HEK293T (cell line): ENCODE measurements at regions not wholly inside any gene's neighbourhood (a gene's known extent, or its start where the extent isn't known, plus 50 kb on each side); places are given as distances from the start of the nearest gene placed in this dataset.
A peak's percentile ranks its signal among the peaks of the same experiment; 100 is the strongest.

ENCODE experiments used
- CTCF ChIA-PET: fragments of 350-600 bp; formaldehyde crosslinking; extraction: SDS; loops from one replicate; lab custom pipeline; 2021; ENCODE audit warnings: antibody characterized with exemption, inconsistent platforms; lab: Yijun Ruan, JAX
- POLR2A ChIA-PET: fragments of 350-600 bp; formaldehyde crosslinking; extraction: SDS; loops from one replicate; lab custom pipeline; 2020; ENCODE audit warnings: antibody characterized with exemption, inconsistent platforms; lab: Yijun Ruan, JAX
- DNase-seq: peaks from one replicate; pipeline ENCODE4 v3.0.0; 2012; ENCODE audit warnings: mixed read lengths; ENCODE audit errors: extremely low spot score
- ARNT ChIP-seq: fragments of 450-650 bp; IDR thresholded peaks from 2 replicates; pipeline ENCODE4 v1.6.1; 2017; ENCODE audit warnings: mild to moderate bottlenecking
- BHLHE40 ChIP-seq: fragments of 450-650 bp; IDR thresholded peaks from 2 replicates; pipeline ENCODE4 v1.6.1; 2016; ENCODE audit warnings: mild to moderate bottlenecking, moderate library complexity, borderline replicate concordance
- CTBP1 ChIP-seq: fragments of 450-650 bp; IDR thresholded peaks from 2 replicates; pipeline ENCODE4 v1.6.1; 2016; ENCODE audit warnings: borderline replicate concordance
- ELF4 ChIP-seq: fragments of 450-650 bp; IDR thresholded peaks from 2 replicates; pipeline ENCODE4 v1.6.1; 2017; ENCODE audit warnings: antibody characterized with exemption
- FOXA1 ChIP-seq: fragments of 450-650 bp; IDR thresholded peaks from 2 replicates; pipeline ENCODE4 v1.6.1; 2016; ENCODE audit warnings: mild to moderate bottlenecking
- FOXK2 ChIP-seq: fragments of 450-650 bp; IDR thresholded peaks from 2 replicates; pipeline ENCODE4 v1.6.1; 2016; ENCODE audit warnings: mild to moderate bottlenecking
- FOXM1 ChIP-seq: fragments of 450-650 bp; IDR thresholded peaks from 2 replicates; pipeline ENCODE4 v1.6.1; 2017; ENCODE audit warnings: mild to moderate bottlenecking, borderline replicate concordance
- HDGF ChIP-seq: fragments of 450-650 bp; IDR thresholded peaks from 2 replicates; pipeline ENCODE4 v1.6.1; 2017; ENCODE audit warnings: antibody characterized with exemption, borderline replicate concordance
- L3MBTL2 ChIP-seq: fragments of 450-650 bp; conservative IDR thresholded peaks from 2 replicates; pipeline ENCODE4 v1.6.1; 2016; ENCODE audit warnings: mild to moderate bottlenecking
- LEF1 ChIP-seq: fragments of 450-650 bp; IDR thresholded peaks from 2 replicates; pipeline ENCODE4 v1.6.1; 2017; ENCODE audit warnings: mild to moderate bottlenecking, borderline replicate concordance
- NFRKB ChIP-seq: fragments of 450-650 bp; IDR thresholded peaks from 2 replicates; pipeline ENCODE4 v1.6.1; 2016; ENCODE audit warnings: mild to moderate bottlenecking, moderate library complexity
- PKNOX1 ChIP-seq: fragments of 450-650 bp; IDR thresholded peaks from 2 replicates; pipeline ENCODE4 v1.6.1; 2016
- SP1 ChIP-seq: fragments of 450-650 bp; IDR thresholded peaks from 2 replicates; pipeline ENCODE4 v1.6.1; 2017
- SUZ12 ChIP-seq: fragments of 450-650 bp; IDR thresholded peaks from 2 replicates; pipeline ENCODE4 v1.6.1; 2016; ENCODE audit warnings: mild to moderate bottlenecking
- TARDBP ChIP-seq: fragments of 450-650 bp; IDR thresholded peaks from 2 replicates; pipeline ENCODE4 v1.6.1; 2016
- ZNF384 ChIP-seq: fragments of 450-650 bp; IDR thresholded peaks from 2 replicates; pipeline ENCODE4 v1.6.1; 2016

- ChIA-PET CTCF (no interaction called here), POLR2A (no interaction called here)
- TF ChIP-seq SP1 (no peak), HDGF (no peak), CTBP1 (no peak)
- DNase-seq = no peak
These were observed 101.6 kb downstream of the CCT6B start for GRCh38 chr17:34859652-34860051.

- TF ChIP-seq LEF1 = no peak
- no peak for TF ChIP-seq HDGF
- no peak for TF ChIP-seq FOXM1
- TF ChIP-seq ELF4 = no peak
- no peak for TF ChIP-seq CTBP1
- no peak for TF ChIP-seq NFRKB
- TF ChIP-seq ARNT = no peak
- no peak for TF ChIP-seq FOXK2
- CTCF ChIA-PET = no interaction called here
- DNase-seq = no peak
- POLR2A ChIA-PET = no interaction called here
These were observed 102.4 kb downstream of the CCT6B start for GRCh38 chr17:34858591-34859565.

GRCh38 chr17:34853924-34854323 lies 107.3 kb downstream of the CCT6B start:
- POLR2A ChIA-PET = no interaction called here
- no peak for DNase-seq
- TF ChIP-seq ELF4 = no peak
- no peak for TF ChIP-seq BHLHE40
- TF ChIP-seq PKNOX1 = no peak
- TF ChIP-seq CTBP1 = no peak
- no peak for TF ChIP-seq ZNF384
- CTCF ChIA-PET = no interaction called here

- POLR2A ChIA-PET = no interaction called here
- no peak for TF ChIP-seq SUZ12
- TF ChIP-seq BHLHE40 = no peak
- no peak for TF ChIP-seq PKNOX1
- TF ChIP-seq ZNF384 = no peak
- no peak for TF ChIP-seq ARNT
- TF ChIP-seq SP1 = no peak
- DNase-seq = peak; percentile 8
- CTCF ChIA-PET = interaction anchor here (0.7 kb wide), 1 partner anchor 114 kb away, joined by 4 read pairs; no protein-coding TSS in a partner anchor
These were observed 108.6 kb downstream of the CCT6B start for GRCh38 chr17:34852614-34853013.

GRCh38 chr17:34851961-34852540 lies 109.2 kb downstream of the CCT6B start:
- ChIA-PET CTCF (no interaction called here), POLR2A (no interaction called here)
- no peak for DNase-seq
- TF ChIP-seq L3MBTL2 (no peak), ZNF384 (no peak), NFRKB (no peak), FOXK2 (no peak), LEF1 (no peak), TARDBP (no peak), ELF4 (no peak), BHLHE40 (no peak), PKNOX1 (no peak), CTBP1 (no peak), FOXM1 (no peak), SP1 (no peak)

- DNase-seq = no peak
- CTCF ChIA-PET = no interaction called here
- no peak for TF ChIP-seq SP1
- TF ChIP-seq FOXM1 = no peak
- no peak for TF ChIP-seq CTBP1
- TF ChIP-seq SUZ12 = no peak
- TF ChIP-seq FOXK2 = no peak
- TF ChIP-seq HDGF = no peak
- TF ChIP-seq NFRKB = no peak
- TF ChIP-seq ELF4 = no peak
- TF ChIP-seq ZNF384 = no peak
- TF ChIP-seq ARNT = no peak
- TF ChIP-seq TARDBP = no peak
- TF ChIP-seq BHLHE40 = no peak
- no peak for TF ChIP-seq L3MBTL2
- POLR2A ChIA-PET = no interaction called here
These were observed 110.3 kb downstream of the CCT6B start for GRCh38 chr17:34850964-34851363.

GRCh38 chr17:34850023-34850422 lies 111.2 kb downstream of the CCT6B start:
- ChIA-PET POLR2A (no interaction called here), CTCF (no interaction called here)
- no peak for DNase-seq
- TF ChIP-seq FOXK2 = no peak
- no peak for TF ChIP-seq BHLHE40
- no peak for TF ChIP-seq HDGF
- TF ChIP-seq ARNT = no peak
- no peak for TF ChIP-seq NFRKB
- TF ChIP-seq FOXA1 = no peak
- TF ChIP-seq L3MBTL2 = no peak
- TF ChIP-seq SUZ12 = no peak
